ENCODE measurements at regions not wholly inside any gene's neighbourhood (a gene's known extent, or its start where the extent isn't known, plus 50 kb on each side); places are given as distances from the start of the nearest gene placed in this dataset.

DNA sequence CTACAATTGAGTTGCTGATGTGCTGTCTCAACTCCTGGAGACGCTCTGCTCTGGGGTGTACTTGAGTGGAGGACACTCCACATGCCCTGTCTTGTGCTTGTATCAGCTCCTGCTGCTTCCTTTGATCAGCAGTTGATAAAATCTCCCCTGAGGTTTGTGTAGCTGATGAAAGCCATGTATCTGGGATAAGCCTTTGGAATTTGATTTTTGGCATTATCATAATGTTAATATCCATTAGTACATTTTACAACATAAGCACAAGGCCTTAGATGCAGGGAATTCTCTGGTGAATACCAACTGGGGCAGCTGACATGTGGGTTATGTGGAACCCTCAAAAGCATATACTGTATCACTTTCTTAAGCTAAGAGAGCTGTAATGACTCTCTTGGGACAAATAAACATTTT, 222.7 kb upstream of the ITGA4 start:
- TF ChIP-seq, protein P1, sequence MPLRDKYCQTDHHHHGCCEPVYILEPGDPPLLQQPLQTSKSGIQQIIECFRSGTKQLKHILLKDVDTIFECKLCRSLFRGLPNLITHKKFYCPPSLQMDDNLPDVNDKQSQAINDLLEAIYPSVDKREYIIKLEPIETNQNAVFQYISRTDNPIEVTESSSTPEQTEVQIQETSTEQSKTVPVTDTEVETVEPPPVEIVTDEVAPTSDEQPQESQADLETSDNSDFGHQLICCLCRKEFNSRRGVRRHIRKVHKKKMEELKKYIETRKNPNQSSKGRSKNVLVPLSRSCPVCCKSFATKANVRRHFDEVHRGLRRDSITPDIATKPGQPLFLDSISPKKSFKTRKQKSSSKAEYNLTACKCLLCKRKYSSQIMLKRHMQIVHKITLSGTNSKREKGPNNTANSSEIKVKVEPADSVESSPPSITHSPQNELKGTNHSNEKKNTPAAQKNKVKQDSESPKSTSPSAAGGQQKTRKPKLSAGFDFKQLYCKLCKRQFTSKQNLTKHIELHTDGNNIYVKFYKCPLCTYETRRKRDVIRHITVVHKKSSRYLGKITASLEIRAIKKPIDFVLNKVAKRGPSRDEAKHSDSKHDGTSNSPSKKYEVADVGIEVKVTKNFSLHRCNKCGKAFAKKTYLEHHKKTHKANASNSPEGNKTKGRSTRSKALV (CRISPR knock-in tag; IDR thresholded peaks at IDR 0.05) = no peak
- TF ChIP-seq, protein P2, sequence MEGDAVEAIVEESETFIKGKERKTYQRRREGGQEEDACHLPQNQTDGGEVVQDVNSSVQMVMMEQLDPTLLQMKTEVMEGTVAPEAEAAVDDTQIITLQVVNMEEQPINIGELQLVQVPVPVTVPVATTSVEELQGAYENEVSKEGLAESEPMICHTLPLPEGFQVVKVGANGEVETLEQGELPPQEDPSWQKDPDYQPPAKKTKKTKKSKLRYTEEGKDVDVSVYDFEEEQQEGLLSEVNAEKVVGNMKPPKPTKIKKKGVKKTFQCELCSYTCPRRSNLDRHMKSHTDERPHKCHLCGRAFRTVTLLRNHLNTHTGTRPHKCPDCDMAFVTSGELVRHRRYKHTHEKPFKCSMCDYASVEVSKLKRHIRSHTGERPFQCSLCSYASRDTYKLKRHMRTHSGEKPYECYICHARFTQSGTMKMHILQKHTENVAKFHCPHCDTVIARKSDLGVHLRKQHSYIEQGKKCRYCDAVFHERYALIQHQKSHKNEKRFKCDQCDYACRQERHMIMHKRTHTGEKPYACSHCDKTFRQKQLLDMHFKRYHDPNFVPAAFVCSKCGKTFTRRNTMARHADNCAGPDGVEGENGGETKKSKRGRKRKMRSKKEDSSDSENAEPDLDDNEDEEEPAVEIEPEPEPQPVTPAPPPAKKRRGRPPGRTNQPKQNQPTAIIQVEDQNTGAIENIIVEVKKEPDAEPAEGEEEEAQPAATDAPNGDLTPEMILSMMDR (CRISPR knock-in tag; IDR thresholded peaks at IDR 0.05) = no peak
- TF ChIP-seq FOXA3 (CRISPR knock-in tag; IDR thresholded peaks at IDR 0.05) (no peak), POLR2A (IDR thresholded peaks at IDR 0.05; ENCODE audit: insufficient read depth in 1 of 2, low read depth in 2 of 2, low read length in 2 of 2) (no peak), FOSL1 (CRISPR knock-in tag; IDR thresholded peaks at IDR 0.05; ENCODE audit: borderline replicate concordance) (no peak), KLF9 (CRISPR knock-in tag; IDR thresholded peaks at IDR 0.05; ENCODE audit: low read depth) (no peak), ZBTB7A (CRISPR knock-in tag; IDR thresholded peaks at IDR 0.05) (no peak), ARNT (IDR thresholded peaks at IDR 0.05) (no peak), SMC3 (IDR thresholded peaks at IDR 0.05; ENCODE audit: low read length) (no peak), ZNF598 (CRISPR knock-in tag; IDR thresholded peaks at IDR 0.05; ENCODE audit: borderline replicate concordance) (no peak), ZFP41 (CRISPR knock-in tag; IDR thresholded peaks at IDR 0.05; ENCODE audit: borderline replicate concordance) (no peak), EZH2 (conservative IDR thresholded peaks at IDR 0.05; ENCODE audit: low read depth, low read length) (no peak), SETDB1 (CRISPR knock-in tag; IDR thresholded peaks at IDR 0.05; ENCODE audit: borderline replicate concordance) (no peak)
- TF ChIP-seq, protein P3, sequence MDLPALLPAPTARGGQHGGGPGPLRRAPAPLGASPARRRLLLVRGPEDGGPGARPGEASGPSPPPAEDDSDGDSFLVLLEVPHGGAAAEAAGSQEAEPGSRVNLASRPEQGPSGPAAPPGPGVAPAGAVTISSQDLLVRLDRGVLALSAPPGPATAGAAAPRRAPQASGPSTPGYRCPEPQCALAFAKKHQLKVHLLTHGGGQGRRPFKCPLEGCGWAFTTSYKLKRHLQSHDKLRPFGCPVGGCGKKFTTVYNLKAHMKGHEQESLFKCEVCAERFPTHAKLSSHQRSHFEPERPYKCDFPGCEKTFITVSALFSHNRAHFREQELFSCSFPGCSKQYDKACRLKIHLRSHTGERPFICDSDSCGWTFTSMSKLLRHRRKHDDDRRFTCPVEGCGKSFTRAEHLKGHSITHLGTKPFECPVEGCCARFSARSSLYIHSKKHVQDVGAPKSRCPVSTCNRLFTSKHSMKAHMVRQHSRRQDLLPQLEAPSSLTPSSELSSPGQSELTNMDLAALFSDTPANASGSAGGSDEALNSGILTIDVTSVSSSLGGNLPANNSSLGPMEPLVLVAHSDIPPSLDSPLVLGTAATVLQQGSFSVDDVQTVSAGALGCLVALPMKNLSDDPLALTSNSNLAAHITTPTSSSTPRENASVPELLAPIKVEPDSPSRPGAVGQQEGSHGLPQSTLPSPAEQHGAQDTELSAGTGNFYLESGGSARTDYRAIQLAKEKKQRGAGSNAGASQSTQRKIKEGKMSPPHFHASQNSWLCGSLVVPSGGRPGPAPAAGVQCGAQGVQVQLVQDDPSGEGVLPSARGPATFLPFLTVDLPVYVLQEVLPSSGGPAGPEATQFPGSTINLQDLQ (CRISPR knock-in tag; IDR thresholded peaks at IDR 0.05) = no peak

Data from HepG2 (cell line).